Adrenal gland (tissue), 9 donors: ENCODE measurements at regions not wholly inside any gene's neighbourhood (a gene's known extent, or its start where the extent isn't known, plus 50 kb on each side); places are given as distances from the start of the nearest gene placed in this dataset.

Experiments used
- DNase-seq, 7 donors: peaks; one replicate each; pipeline ENCODE4 v3.0.0-alpha.2; 2019 to 2020
- H3K27ac ChIP-seq, 5 donors: fragments of 200-600 bp; sonication (generic) in 4 of 5; 1 replicate in 3 of 5; 2 replicates in 2 of 5; pipeline versions ENCODE4 v1.5.1 to v1.8.0; 2016 to 2020; ENCODE audit warnings: mild to moderate bottlenecking in 1 of 5
- H3K27me3 ChIP-seq: fragments of 200-600 bp; 2 replicates; pipeline ENCODE4 v1.8.0; 2021
- H3K36me3 ChIP-seq, 2 donors: fragments of 200-600 bp; replicated peaks in 1 of 2; 1 replicate in 1 of 2; 2 replicates in 1 of 2; pipeline versions ENCODE4 v1.5.1 to v1.8.0; 2018 to 2022
- H3K4me1 ChIP-seq, 2 donors: fragments of 200-600 bp; replicated peaks in 1 of 2; 1 replicate in 1 of 2; 2 replicates in 1 of 2; pipeline versions ENCODE4 v1.5.1 to v1.8.0; 2018 to 2021
- H3K4me3 ChIP-seq, 4 donors: fragments of 200-600 bp; sonication (generic) in 3 of 4; one replicate each; pipeline ENCODE4 v1.5.1; 2016 to 2018
- H3K9me3 ChIP-seq, 3 donors: fragments of 200-600 bp; sonication (generic) in 1 of 3; replicated peaks in 1 of 3; 1 replicate in 2 of 3; 2 replicates in 1 of 3; pipeline versions ENCODE4 v1.5.1 to v1.8.0; 2016 to 2021
- CTCF ChIP-seq, 6 experiments: fragments of 450-650 bp in 4 of 6; fragments of 200-600 bp in 2 of 6; sonication (generic) in 1 of 6; IDR thresholded peaks; 1 replicate in 5 of 6; 2 replicates in 1 of 6; pipeline versions ENCODE4 v1.5.1 to v1.8.0; 2016 to 2021; ENCODE audit warnings: antibody characterized with exemption in 6 of 6, mild to moderate bottlenecking in 2 of 6, moderate library complexity in 1 of 6
- POLR2A ChIP-seq, 2 donors: fragments of 450-650 bp; IDR thresholded peaks; one replicate each; pipeline ENCODE4 v1.6.1; 2017; ENCODE audit warnings: antibody characterized with exemption in 2 of 2, mild to moderate bottlenecking in 2 of 2, moderate library complexity in 1 of 2
- WGBS, 4 donors: extraction: QIAGEN DNeasy Blood & Tissue Kit in 2 of 4; methylation state at CpG; one replicate each; pipeline versions ENCODE4 v1.1.5 to v1.1.7; 2013 to 2017; 5-methylcytosine and 5-hydroxymethylcytosine counted together
- intact Hi-C, 2 donors: fragments of 100-400 bp; cut with DNase I; formaldehyde crosslinking; loops; one replicate each; pipeline versions ENCODE4 v1.14.1 to v1.15.0; 2022 to 2023
- donor health status: healthy with polysubstance abuse.
- donor health status: Bipolar disorder and iron deficiency.
- donor health status: DM: yes; HTN: yes; CAD: no.
- donor health status: DM: no; HTN: no; CAD: no.
- donor health status: DM: no; HTN: no; CAD: no.

GRCh38 chr16:52033992-52034391, 513.0 kb downstream of the TOX3 start:
- no peaks in the 10 kb centered on the region for H3K27me3 ChIP-seq
- H3K4me1 ChIP-seq: no peaks in the 10 kb centered on the region
- H3K4me3 ChIP-seq: no peak overlapping the region
- H3K9me3 ChIP-seq: no peaks in the 10 kb centered on the region
- no peak for DNase-seq
- WGBS, 4 donors: 43 to 55% (median 46%) methylated on average over 1 of the region's 1 CpG
- no peak overlapping the region for H3K27ac ChIP-seq
- no peaks in the 10 kb centered on the region for H3K36me3 ChIP-seq
- intact Hi-C loops: no loop called here
- TF ChIP-seq POLR2A (IDR thresholded peaks at IDR 0.05) (no peak), CTCF (IDR thresholded peaks at IDR 0.05) (no peak)

GRCh38 chr16:52022980-52023379, 524.0 kb downstream of the TOX3 start:
- H3K9me3 ChIP-seq: no peaks in the 10 kb centered on the region
- no peaks in the 10 kb centered on the region for H3K4me1 ChIP-seq
- 55 to 72% (median 65%) methylated on average over 4 of the region's 4 CpGs for WGBS, 4 donors
- TF ChIP-seq POLR2A (IDR thresholded peaks at IDR 0.05) (no peak), CTCF (IDR thresholded peaks at IDR 0.05) (no peak)
- intact Hi-C loops: no loop called here
- no peaks in the 10 kb centered on the region for H3K36me3 ChIP-seq
- no peaks in the 10 kb centered on the region for H3K27me3 ChIP-seq
- no peak for DNase-seq
- H3K4me3 ChIP-seq: no peak overlapping the region
- no peak overlapping the region for H3K27ac ChIP-seq

GRCh38 chr16:52022177-52022576, 524.8 kb downstream of the TOX3 start:
- intact Hi-C loops: no loop called here
- H3K4me1 ChIP-seq: no peaks in the 10 kb centered on the region
- no peaks in the 10 kb centered on the region for H3K27me3 ChIP-seq
- DNase-seq: no peak
- H3K4me3 ChIP-seq: no peak overlapping the region
- H3K9me3 ChIP-seq: no peaks in the 10 kb centered on the region
- no peaks in the 10 kb centered on the region for H3K36me3 ChIP-seq
- 56 to 72% (median 63%) methylated on average over 3 of the region's 3 CpGs for WGBS, 4 donors
- no peak for TF ChIP-seq CTCF (IDR thresholded peaks at IDR 0.05)
- TF ChIP-seq POLR2A (IDR thresholded peaks at IDR 0.05): no peak
- no peak overlapping the region for H3K27ac ChIP-seq

- H3K4me3 ChIP-seq: no peak overlapping the region
These were observed 530.6 kb downstream of the TOX3 start for GRCh38 chr16:52016387-52016786.

More at GRCh38 chr16:52016387-52016786, 530.6 kb downstream of the TOX3 start:
- no peak for TF ChIP-seq CTCF (IDR thresholded peaks at IDR 0.05)
- DNase-seq: no peak
- H3K27me3 ChIP-seq: no peaks in the 10 kb centered on the region
- H3K9me3 ChIP-seq: no peaks in the 10 kb centered on the region
- WGBS, 4 donors: 52 to 67% (median 62%) methylated on average over 2 of the region's 2 CpGs
- H3K27ac ChIP-seq: no peak overlapping the region
- H3K36me3 ChIP-seq: no peaks in the 10 kb centered on the region
- H3K4me1 ChIP-seq: no peaks in the 10 kb centered on the region
- intact Hi-C loops: no loop called here
